H1 (cell line): ENCODE measurements at regions not wholly inside any gene's neighbourhood (a gene's known extent, or its start where the extent isn't known, plus 50 kb on each side); places are given as distances from the start of the nearest gene placed in this dataset.

Experiments
- CTCF ChIA-PET: fragments of 300-600 bp; sonication (Branson Sonifier 250); formaldehyde crosslinking; loops from one replicate; lab custom pipeline; 2021; ENCODE audit not compliant: partially characterized antibody; lab: Charles Lee
- POLR2A ChIA-PET: fragments of 300-600 bp; sonication (Branson Sonifier 250); formaldehyde crosslinking; loops from one replicate; lab custom pipeline; 2021; ENCODE audit warnings: inconsistent platforms; ENCODE audit not compliant: partially characterized antibody; lab: Charles Lee
- DNase-seq, 2 experiments: peaks; one replicate each; pipeline versions ENCODE4 v3.0.0 to v3.0.0-alpha.2; 2010 to 2022; ENCODE audit warnings: low spot score in 2 of 2, low read depth in 1 of 2, mixed read lengths in 1 of 2
- FAIRE-seq: peaks from 2 replicates; lab custom pipeline; 2011; peaks lifted over from hg19 to GRCh38; lab: Jason Lieb, UNC
- H2AFZ ChIP-seq: 2 replicates; pipeline ENCODE4 v1.8.1; 2012; ENCODE audit warnings: low read length, inconsistent platforms
- H2AK5ac ChIP-seq: 2 replicates; pipeline ENCODE4 v1.6.1; 2013; ENCODE audit warnings: low read depth, low read length
- H2BK120ac ChIP-seq: replicated peaks from 2 replicates; pipeline ENCODE3; 2013; ENCODE audit warnings: low read depth, low read length, inconsistent platforms
- H2BK12ac ChIP-seq: 2 replicates; pipeline ENCODE4 v1.6.1; 2013; ENCODE audit warnings: low read depth, low read length
- H2BK15ac ChIP-seq: 2 replicates; pipeline ENCODE4 v1.6.1; 2013; ENCODE audit warnings: low read length
- H2BK20ac ChIP-seq: 2 replicates; pipeline ENCODE4 v1.6.1; 2013; ENCODE audit warnings: low read length
- H2BK5ac ChIP-seq: 2 replicates; pipeline ENCODE4 v1.6.1; 2013; ENCODE audit warnings: low read depth, low read length
- H3K14ac ChIP-seq: 2 replicates; pipeline ENCODE4 v1.6.1; 2013; ENCODE audit warnings: inconsistent platforms; ENCODE audit not compliant: insufficient read length
- H3K18ac ChIP-seq: 2 replicates; pipeline ENCODE4 v1.6.1; 2013; ENCODE audit warnings: low read length; ENCODE audit errors: extremely low read depth
- H3K23ac ChIP-seq: 2 replicates; pipeline ENCODE4 v1.6.1; 2013; ENCODE audit warnings: inconsistent platforms; ENCODE audit not compliant: insufficient read length
- H3K23me2 ChIP-seq: 2 replicates; pipeline ENCODE4 v1.6.1; 2013; ENCODE audit warnings: low read depth, low read length
- H3K27ac ChIP-seq: 2 replicates; pipeline ENCODE4 v1.6.1; 2011; ENCODE audit warnings: low read depth, low read length, inconsistent platforms
- H3K27me3 ChIP-seq, 4 experiments: replicated peaks in 1 of 4; 1 replicate in 1 of 4; 2 replicates in 3 of 4; pipeline versions ENCODE4 v1.6.1 to v1.8.1; 2011 to 2013; ENCODE audit warnings: low read length in 3 of 4, mild to moderate bottlenecking in 3 of 4, inconsistent platforms in 2 of 4, mixed read lengths in 2 of 4, moderate library complexity in 1 of 4; ENCODE audit not compliant: control insufficient read depth in 3 of 4, insufficient read depth in 3 of 4; ENCODE audit errors: extremely low read depth in 1 of 4
- H3K36me3 ChIP-seq, 4 experiments: 2 replicates each; pipeline versions ENCODE4 v1.6.1 to v1.8.1; 2011 to 2013; ENCODE audit warnings: mild to moderate bottlenecking in 4 of 4, low read length in 3 of 4, moderate library complexity in 2 of 4, control low read depth in 1 of 4, inconsistent platforms in 1 of 4; ENCODE audit not compliant: insufficient read depth in 4 of 4, control insufficient read depth in 2 of 4
- H3K4ac ChIP-seq: replicated peaks from 2 replicates; pipeline ENCODE3; 2013; ENCODE audit warnings: low read length, low read depth, mixed read lengths, inconsistent platforms; ENCODE audit not compliant: insufficient read length
- H3K4me1 ChIP-seq, 4 experiments: replicated peaks in 1 of 4; 1 replicate in 1 of 4; 2 replicates in 3 of 4; pipeline versions ENCODE4 v1.6.1 to v1.8.1; 2011 to 2013; ENCODE audit warnings: low read length in 3 of 4, inconsistent platforms in 2 of 4, mixed read lengths in 1 of 4; ENCODE audit not compliant: insufficient read depth in 4 of 4, control insufficient read depth in 3 of 4
- H3K4me2 ChIP-seq, 2 experiments: 2 replicates each; pipeline versions ENCODE4 v1.6.1 to v1.8.1; 2011 to 2013; ENCODE audit warnings: low read depth in 2 of 2, low read length in 2 of 2, control low read depth in 1 of 2, inconsistent platforms in 1 of 2, mild to moderate bottlenecking in 1 of 2; ENCODE audit not compliant: insufficient read depth in 1 of 2
- H3K4me3 ChIP-seq, 4 experiments: fragments of 200-600, 300-600 bp in 1 of 4; sonication (generic), shearing (Covaris generic), sonication (Bioruptor Twin) in 1 of 4; 2 replicates each; pipeline versions ENCODE4 v1.5.1 to v1.8.1; 2011 to 2016; ENCODE audit warnings: low read length in 4 of 4, low read depth in 3 of 4, control low read depth in 2 of 4, inconsistent platforms in 2 of 4, mild to moderate bottlenecking in 2 of 4, mixed read lengths in 1 of 4, moderate library complexity in 1 of 4; ENCODE audit not compliant: insufficient read depth in 2 of 4; ENCODE audit errors: extremely low read depth in 1 of 4
- H3K56ac ChIP-seq: replicated peaks from 2 replicates; pipeline ENCODE3; 2013; ENCODE audit warnings: low read depth, mild to moderate bottlenecking, mixed read lengths, low read length, inconsistent platforms; ENCODE audit not compliant: insufficient read length
- H3K79me1 ChIP-seq: 2 replicates; pipeline ENCODE4 v1.6.1; 2013; ENCODE audit warnings: low read depth, low read length, control low read depth
- H3K79me2 ChIP-seq, 2 experiments: 2 replicates each; pipeline versions ENCODE4 v1.6.1 to v1.8.1; 2012 to 2013; ENCODE audit warnings: low read length in 2 of 2, mild to moderate bottlenecking in 2 of 2, inconsistent platforms in 1 of 2; ENCODE audit not compliant: insufficient read depth in 2 of 2, control insufficient read depth in 1 of 2
- H3K9ac ChIP-seq, 4 experiments: replicated peaks in 1 of 4; 1 replicate in 1 of 4; 2 replicates in 3 of 4; pipeline versions ENCODE4 v1.6.1 to v1.8.1; 2011 to 2013; ENCODE audit warnings: low read depth in 3 of 4, low read length in 3 of 4, control low read depth in 2 of 4, mild to moderate bottlenecking in 2 of 4, moderate library complexity in 2 of 4, inconsistent platforms in 1 of 4; ENCODE audit errors: extremely low read depth in 1 of 4
- H3K9me3 ChIP-seq, 2 experiments: 2 replicates each; pipeline versions ENCODE4 v1.6.1 to v1.8.1; 2012 to 2013; ENCODE audit warnings: mild to moderate bottlenecking in 2 of 2, moderate library complexity in 2 of 2, control low read depth in 1 of 2, inconsistent platforms in 1 of 2, low read depth in 1 of 2, low read length in 1 of 2, mixed read lengths in 1 of 2; ENCODE audit not compliant: insufficient read depth in 2 of 2
- H4K20me1 ChIP-seq, 2 experiments: replicated peaks in 1 of 2; 2 replicates each; pipeline versions ENCODE3 to v1.8.1; 2011 to 2013; ENCODE audit warnings: inconsistent platforms in 2 of 2, low read length in 2 of 2, mild to moderate bottlenecking in 1 of 2; ENCODE audit not compliant: insufficient read depth in 2 of 2, control insufficient read depth in 1 of 2
- H4K5ac ChIP-seq: 2 replicates; pipeline ENCODE4 v1.6.1; 2013; ENCODE audit warnings: low read length, low read depth, mixed read lengths, inconsistent platforms; ENCODE audit not compliant: insufficient read length
- H4K8ac ChIP-seq: 2 replicates; pipeline ENCODE4 v1.8.0; 2013; ENCODE audit warnings: mild to moderate bottlenecking, moderate library complexity, low read length, inconsistent platforms; ENCODE audit not compliant: insufficient read depth; ENCODE audit errors: extremely low read depth
- H4K91ac ChIP-seq: replicated peaks from 2 replicates; pipeline ENCODE3; 2013; ENCODE audit warnings: low read length, mixed read lengths, inconsistent platforms; ENCODE audit not compliant: insufficient read length
- BACH1 ChIP-seq: IDR thresholded peaks from 2 replicates; pipeline ENCODE4 v1.6.1; 2012; ENCODE audit warnings: low read length, improper control_type of control experiment
- EZH2 ChIP-seq: fragments of 200-600 bp; sonication (generic); IDR thresholded peaks from 2 replicates; pipeline ENCODE4 v1.7.1; 2012; ENCODE audit warnings: low read depth, mild to moderate bottlenecking, moderate library complexity, low read length, inconsistent platforms; ENCODE audit not compliant: severe bottlenecking
- GTF2F1 ChIP-seq: IDR thresholded peaks from 2 replicates; pipeline ENCODE4 v1.6.1; 2012; ENCODE audit warnings: low read depth, low read length, improper control_type of control experiment, borderline replicate concordance
- HDAC6 ChIP-seq: IDR thresholded peaks from one replicate; pipeline ENCODE4 v1.7.1; 2012; ENCODE audit warnings: low read depth, mild to moderate bottlenecking, inconsistent platforms, low read length, moderate library complexity
- JUND ChIP-seq: IDR thresholded peaks from 2 replicates; pipeline ENCODE4 v1.6.1; 2011; ENCODE audit warnings: mild to moderate bottlenecking, improper control_type of control experiment, low read length
- KDM1A ChIP-seq: fragments of 200-600, 300-600 bp; sonication (generic); IDR thresholded peaks from 2 replicates; pipeline ENCODE4 v1.7.1; 2016; ENCODE audit warnings: mild to moderate bottlenecking, low read length, borderline replicate concordance
- MAFK ChIP-seq: IDR thresholded peaks from 2 replicates; pipeline ENCODE4 v1.6.1; 2012; ENCODE audit warnings: low read depth, mild to moderate bottlenecking, improper control_type of control experiment, low read length
- RBBP5 ChIP-seq: IDR thresholded peaks from 2 replicates; pipeline ENCODE4 v1.7.1; 2012; ENCODE audit warnings: low read depth, mild to moderate bottlenecking, inconsistent platforms, low read length, moderate library complexity, borderline replicate concordance
- SIRT6 ChIP-seq: IDR thresholded peaks from one replicate; pipeline ENCODE4 v1.7.1; 2012; ENCODE audit warnings: low read length, inconsistent platforms
- SP1 ChIP-seq: IDR thresholded peaks from 2 replicates; pipeline ENCODE4 v1.6.1; 2011; ENCODE audit warnings: low read depth, low read length
- SP2 ChIP-seq: IDR thresholded peaks from 2 replicates; pipeline ENCODE4 v1.6.1; 2012; ENCODE audit warnings: mild to moderate bottlenecking, low read length, inconsistent platforms
- SP4 ChIP-seq: IDR thresholded peaks from 2 replicates; pipeline ENCODE4 v1.6.1; 2012; ENCODE audit warnings: low read length, inconsistent platforms
- SRF ChIP-seq: IDR thresholded peaks from 2 replicates; pipeline ENCODE4 v1.6.1; 2011; ENCODE audit warnings: mild to moderate bottlenecking, low read depth, low read length, moderate library complexity
- TBP ChIP-seq: IDR thresholded peaks from 2 replicates; pipeline ENCODE4 v1.6.1; 2011; ENCODE audit warnings: low read depth, low read length, improper control_type of control experiment
- WGBS, 2 experiments: shearing (Covaris generic) in 1 of 2; methylation state at CpG; one replicate each; pipeline versions ENCODE4 v1.1.6 to v1.1.7; 2013 to 2015; ENCODE audit warnings: low lambda C conversion rate in 2 of 2, mixed read lengths in 2 of 2, inconsistent platforms in 1 of 2, low coverage in 1 of 2, missing lambda C conversion rate in 1 of 2; ENCODE audit not compliant: insufficient replicate concordance in 2 of 2, insufficient coverage in 1 of 2, insufficient read length in 1 of 2; ENCODE audit errors: extremely low coverage in 1 of 2, missing lambda C conversion rate in 1 of 2; 5-methylcytosine and 5-hydroxymethylcytosine counted together
- TF ChIP-seq, protein P1 (sequence below): IDR thresholded peaks from 2 replicates; pipeline ENCODE4 v1.6.1; 2012; ENCODE audit warnings: inconsistent platforms
- TF ChIP-seq, protein P2 (sequence below): IDR thresholded peaks from 2 replicates; pipeline ENCODE4 v1.6.1; 2011; ENCODE audit warnings: low read depth, mild to moderate bottlenecking, low read length; ENCODE audit not compliant: insufficient read depth

DNA sequence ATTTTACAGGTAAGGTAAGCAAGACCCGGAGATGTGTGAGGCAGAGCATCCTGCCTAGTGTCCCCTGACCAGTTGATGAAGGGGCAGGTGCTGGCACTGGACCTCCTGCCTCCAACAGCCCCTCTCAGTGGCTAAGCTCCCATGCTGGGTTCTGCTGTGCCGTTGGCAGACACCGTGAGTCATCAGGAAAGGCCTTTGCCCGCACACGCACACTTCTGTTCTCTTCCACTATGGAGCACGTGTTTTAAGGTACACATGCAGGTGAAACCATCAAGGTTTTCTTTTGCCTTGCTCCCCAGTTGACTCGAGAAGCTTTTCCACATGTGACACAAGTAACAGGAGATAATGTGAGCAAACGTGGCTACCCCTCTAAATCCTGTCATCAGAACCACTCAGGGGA, 207.9 kb downstream of the RRAGC start:
- Histone ChIP-seq H2BK20ac (no peak overlapping the region), H3K4me2 (no peak overlapping the region), H3K4me1 (no peaks in the 10 kb centered on the region), H3K27me3 (no peaks in the 10 kb centered on the region; a peak in 3 of 7 replicates), H3K56ac (no peak overlapping the region), H3K9me3 (peaks cover 0 to 9% of the 10 kb centered on the region in 2 experiments; a peak in 1 of 4 replicates), H3K9ac (no peak overlapping the region), H4K5ac (no peak overlapping the region), H2BK12ac (no peak overlapping the region), H3K23ac (no peak overlapping the region), H3K14ac (no peak overlapping the region), H3K79me2 (no peaks in the 10 kb centered on the region), H4K20me1 (no peaks in the 10 kb centered on the region), H3K23me2 (no peaks in the 10 kb centered on the region), H2BK5ac (no peak overlapping the region), H3K4ac (no peak overlapping the region), H3K27ac (no peak overlapping the region), H3K79me1 (no peaks in the 10 kb centered on the region), H4K91ac (no peak overlapping the region), H2BK15ac (no peak overlapping the region), H3K36me3 (no peaks in the 10 kb centered on the region), H3K4me3 (no peak overlapping the region), H4K8ac (no peak overlapping the region), H2AFZ (no peak overlapping the region), H3K18ac (no peak overlapping the region), H2BK120ac (no peak overlapping the region), H2AK5ac (no peak overlapping the region)
- ChIA-PET POLR2A (no interaction called here), CTCF (interaction anchor here (0.6 kb wide), 1 partner anchor 191 kb away, joined by 3 read pairs; no protein-coding TSS in a partner anchor)
- no peak for FAIRE-seq
- WGBS, 2 experiments: 78% methylated on average over 8 of the region's 8 CpGs; no CpG with 5 or more reads in 1 of the 2 experiments
- no peak for DNase-seq
- TF ChIP-seq JUND (no peak), SIRT6 (no peak), SP4 (no peak), SP2 (no peak), SP1 (no peak), HDAC6 (no peak), MAFK (no peak), BACH1 (no peak), TBP (no peak), EZH2 (no peak), GTF2F1 (no peak), SRF (no peak), KDM1A (no peak), RBBP5 (no peak)
- TF ChIP-seq, protein P1, sequence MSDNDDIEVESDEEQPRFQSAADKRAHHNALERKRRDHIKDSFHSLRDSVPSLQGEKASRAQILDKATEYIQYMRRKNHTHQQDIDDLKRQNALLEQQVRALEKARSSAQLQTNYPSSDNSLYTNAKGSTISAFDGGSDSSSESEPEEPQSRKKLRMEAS: no peak
- TF ChIP-seq, protein P2, sequence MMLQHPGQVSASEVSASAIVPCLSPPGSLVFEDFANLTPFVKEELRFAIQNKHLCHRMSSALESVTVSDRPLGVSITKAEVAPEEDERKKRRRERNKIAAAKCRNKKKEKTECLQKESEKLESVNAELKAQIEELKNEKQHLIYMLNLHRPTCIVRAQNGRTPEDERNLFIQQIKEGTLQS: no peak
